ENCODE measurements at regions not wholly inside any gene's neighbourhood (a gene's known extent, or its start where the extent isn't known, plus 50 kb on each side); places are given as distances from the start of the nearest gene placed in this dataset.

DNA sequence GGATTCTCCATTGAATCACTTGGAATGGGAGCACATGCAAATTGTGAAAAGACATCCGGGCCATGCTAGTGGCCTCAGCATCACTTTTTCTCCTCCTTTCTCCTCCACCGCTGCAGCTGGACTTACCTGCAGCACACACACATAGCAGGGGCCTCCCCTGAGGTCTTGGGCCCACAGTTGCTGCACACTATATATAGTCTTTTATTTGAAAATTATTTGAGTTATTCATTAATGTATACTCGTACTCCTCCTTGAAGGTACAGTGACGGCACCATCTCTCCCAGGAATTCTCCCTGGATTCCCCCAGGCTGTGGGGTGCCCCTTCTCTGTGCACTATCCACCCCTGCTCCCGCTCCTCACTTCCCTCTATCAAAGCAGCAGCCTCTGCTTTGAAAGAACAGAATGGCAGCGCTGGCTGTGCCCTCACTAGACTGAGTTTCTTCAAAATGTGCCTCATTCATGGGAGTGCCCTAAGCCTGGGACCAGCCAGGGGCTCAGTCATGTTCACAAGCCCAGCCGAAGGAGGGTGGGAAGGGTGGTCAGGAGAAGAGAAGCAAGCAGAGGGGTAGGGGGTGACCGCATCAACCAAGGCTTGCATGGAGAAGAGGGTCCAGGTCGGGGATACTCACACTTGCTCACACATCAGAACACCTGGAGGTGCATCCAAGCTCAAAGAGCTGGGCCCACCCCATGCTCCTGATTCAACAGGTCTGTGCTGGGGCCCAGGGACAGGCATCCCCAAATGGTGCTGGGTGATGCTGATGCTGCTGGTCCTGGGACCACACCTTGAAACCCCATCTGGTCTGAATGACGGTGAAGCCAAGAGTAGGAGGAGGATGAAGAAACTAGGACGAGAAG is 156.2 kb upstream of the ZMIZ1 start (continued):
- TF ChIP-seq FOXM1 (IDR thresholded peaks at IDR 0.05; ENCODE audit: low read depth) = no peak
- no peak for TF ChIP-seq NFIC (IDR thresholded peaks at IDR 0.05; ENCODE audit: borderline replicate concordance)
- no peak for TF ChIP-seq TEAD4 (IDR thresholded peaks at IDR 0.05; ENCODE audit: borderline replicate concordance, insufficient read depth)
- no peak for TF ChIP-seq RAD21 (IDR thresholded peaks at IDR 0.05; ENCODE audit: low read length)
- no peak for TF ChIP-seq POLR2AphosphoS5 (IDR thresholded peaks at IDR 0.05; ENCODE audit: low read depth, low read length)

DNA sequence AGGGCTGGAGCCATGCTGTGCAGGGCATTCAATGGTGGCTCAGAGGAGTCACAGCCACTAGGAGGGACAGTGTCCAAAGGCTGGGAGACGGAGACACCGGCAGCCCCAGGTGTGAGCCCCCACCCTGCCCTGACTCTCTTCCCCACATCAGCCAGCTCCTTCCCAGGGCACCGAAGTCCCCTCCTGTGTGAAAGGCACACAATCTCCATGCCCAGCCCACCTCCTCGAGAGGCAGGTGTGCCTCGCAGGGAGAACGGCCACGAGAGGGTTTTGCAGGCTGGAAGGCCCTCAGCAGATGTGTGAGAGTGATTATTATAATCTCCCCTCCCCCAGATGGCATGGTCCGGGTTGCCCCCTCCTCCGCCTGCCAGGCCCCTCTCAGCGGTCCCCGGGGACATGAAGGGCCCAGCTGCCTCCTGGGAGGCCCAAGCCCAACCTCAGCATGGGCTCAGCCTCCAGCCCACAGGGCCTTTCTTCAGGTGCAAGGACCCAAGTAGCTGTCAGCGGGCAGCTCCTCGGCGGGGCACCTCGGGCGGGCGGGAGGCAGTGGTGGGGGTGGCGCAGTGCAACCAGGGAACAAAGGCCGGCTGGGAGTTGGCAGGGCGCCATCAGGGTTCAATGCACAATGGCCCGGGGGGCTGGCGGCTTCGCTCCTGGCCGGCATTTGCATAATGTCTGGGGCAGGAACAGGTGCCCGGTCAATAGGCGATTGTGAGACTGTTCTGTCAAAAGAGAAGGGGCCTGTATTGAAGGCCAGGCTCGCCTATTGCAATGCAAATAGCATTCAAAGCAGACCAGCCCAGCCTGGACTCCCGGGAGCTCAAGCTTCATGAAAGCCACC is 155.3 kb upstream of the ZMIZ1 start:
- no peaks in the 10 kb centered on the region for H4K20me1 ChIP-seq (ENCODE audit: insufficient read depth)
- CTCF ChIA-PET = interaction anchor here (0.7 to 1.0 kb wide), 3 partner anchors 13 to 702 kb away, joined by 3 read pairs; no protein-coding TSS in a partner anchor

DNA sequence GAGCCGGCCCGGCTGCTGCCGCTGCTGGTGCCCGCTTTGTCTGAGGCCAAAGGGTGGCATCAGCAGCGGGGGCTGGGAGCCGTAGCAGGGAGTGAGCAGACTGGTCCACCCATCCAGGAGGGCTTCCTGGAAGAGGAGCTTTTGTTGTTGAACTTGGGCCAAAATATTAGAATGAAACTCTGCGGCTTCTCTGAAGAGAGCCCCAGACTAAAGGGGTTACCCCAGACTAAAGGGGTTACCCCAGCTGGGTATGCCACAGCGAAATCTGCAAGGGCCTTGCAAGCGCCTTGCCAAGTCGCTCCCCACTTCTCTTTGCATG is 154.7 kb upstream of the ZMIZ1 start:
- Histone ChIP-seq H3K36me3 (replicated peaks in 1 of 2; ENCODE audit: control insufficient read depth in 1 of 2, insufficient read depth in 2 of 2, low read length in 1 of 2) (no peaks in the 10 kb centered on the region), H2AFZ (ENCODE audit: low read depth) (no peak overlapping the region), H3K4me2 (no peak overlapping the region), H3K27me3 (ENCODE audit: insufficient read depth) (no peaks in the 10 kb centered on the region), H3K9me3 (no peaks in the 10 kb centered on the region), H3F3A (replicated peaks; ENCODE audit: insufficient read depth) (no peaks in the 10 kb centered on the region), H3K4me1 (ENCODE audit: control insufficient read depth in 1 of 2, insufficient read depth in 2 of 2, low read depth in 1 of 2, low read length in 1 of 2) (peaks cover 0 to 10% of the 10 kb centered on the region in 2 experiments; a peak in 1 of 4 replicates), H3K27ac (ENCODE audit: low read depth in 2 of 2, low read length in 1 of 2) (no peak overlapping the region), H3K79me2 (ENCODE audit: insufficient read depth) (no peaks in the 10 kb centered on the region), H3K4me3 (ENCODE audit: low read depth in 2 of 2, low read length in 1 of 2) (no peak overlapping the region), H3K9me2 (no peaks in the 10 kb centered on the region), H4K20me1 (ENCODE audit: insufficient read depth) (no peaks in the 10 kb centered on the region), H3K9ac (no peak overlapping the region)
- ChIA-PET CTCF (interaction anchor here (0.8 to 1.3 kb wide), 3 partner anchors 13 to 61 kb away, joined by 3 read pairs; no protein-coding TSS in a partner anchor), POLR2A (no interaction called here)
- DNase-seq = no peak
- 87% methylated on average over 10 of the region's 10 CpGs for WGBS (ENCODE audit: low lambda C conversion rate)
- TF ChIP-seq GATA2 (CRISPR knock-in tag; IDR thresholded peaks at IDR 0.05) (no peak), EZH2phosphoT487 (IDR thresholded peaks at IDR 0.05; ENCODE audit: borderline replicate concordance, low read depth) (no peak), RCOR1 (IDR thresholded peaks at IDR 0.05; ENCODE audit: low read length) (no peak), TAF1 (IDR thresholded peaks at IDR 0.05; ENCODE audit: borderline replicate concordance, low read depth, low read length) (no peak), FOSL2 (IDR thresholded peaks at IDR 0.05; ENCODE audit: borderline replicate concordance, low read depth) (no peak), EP300 (IDR thresholded peaks at IDR 0.05; ENCODE audit: borderline replicate concordance in 1 of 2, low read depth in 1 of 2, low read length in 1 of 2) (no peak), FOXM1 (IDR thresholded peaks at IDR 0.05; ENCODE audit: low read depth) (no peak), MXI1 (IDR thresholded peaks at IDR 0.05; ENCODE audit: low read depth, low read length) (no peak), NRF1 (IDR thresholded peaks at IDR 0.05; ENCODE audit: low read depth, low read length) (no peak), RAD21 (IDR thresholded peaks at IDR 0.05; ENCODE audit: low read length) (no peak), MEF2A (IDR thresholded peaks at IDR 0.05; ENCODE audit: borderline replicate concordance, low read depth) (no peak), ELF1 (IDR thresholded peaks at IDR 0.05) (no peak), YY1 (IDR thresholded peaks at IDR 0.05; ENCODE audit: low read depth) (no peak), TEAD4 (IDR thresholded peaks at IDR 0.05; ENCODE audit: borderline replicate concordance, insufficient read depth) (no peak), NFIC (IDR thresholded peaks at IDR 0.05; ENCODE audit: borderline replicate concordance) (no peak), GABPA (IDR thresholded peaks at IDR 0.05; ENCODE audit: low read depth) (no peak)
- TF ChIP-seq, protein P1, sequence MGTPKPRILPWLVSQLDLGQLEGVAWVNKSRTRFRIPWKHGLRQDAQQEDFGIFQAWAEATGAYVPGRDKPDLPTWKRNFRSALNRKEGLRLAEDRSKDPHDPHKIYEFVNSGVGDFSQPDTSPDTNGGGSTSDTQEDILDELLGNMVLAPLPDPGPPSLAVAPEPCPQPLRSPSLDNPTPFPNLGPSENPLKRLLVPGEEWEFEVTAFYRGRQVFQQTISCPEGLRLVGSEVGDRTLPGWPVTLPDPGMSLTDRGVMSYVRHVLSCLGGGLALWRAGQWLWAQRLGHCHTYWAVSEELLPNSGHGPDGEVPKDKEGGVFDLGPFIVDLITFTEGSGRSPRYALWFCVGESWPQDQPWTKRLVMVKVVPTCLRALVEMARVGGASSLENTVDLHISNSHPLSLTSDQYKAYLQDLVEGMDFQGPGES (IDR thresholded peaks at IDR 0.05; ENCODE audit: low read depth, low read length) = no peak

More for the DNA sequence above, 155.3 kb upstream of the ZMIZ1 start:
- Histone ChIP-seq H3K4me3 (ENCODE audit: low read depth in 2 of 2, low read length in 1 of 2) (no peak overlapping the region), H3K9ac (no peak overlapping the region), H3K9me2 (no peaks in the 10 kb centered on the region), H3K4me2 (no peak overlapping the region), H3K4me1 (ENCODE audit: control insufficient read depth in 1 of 2, insufficient read depth in 2 of 2, low read depth in 1 of 2, low read length in 1 of 2) (peaks cover 0 to 10% of the 10 kb centered on the region in 2 experiments; a peak in 1 of 4 replicates), H3K9me3 (no peaks in the 10 kb centered on the region), H3K27ac (ENCODE audit: low read depth in 2 of 2, low read length in 1 of 2) (no peak overlapping the region; a peak in 1 of 4 replicates), H3F3A (replicated peaks; ENCODE audit: insufficient read depth) (no peaks in the 10 kb centered on the region), H3K79me2 (ENCODE audit: insufficient read depth) (no peaks in the 10 kb centered on the region), H3K27me3 (ENCODE audit: insufficient read depth) (no peaks in the 10 kb centered on the region), H2AFZ (ENCODE audit: low read depth) (no peak overlapping the region), H3K36me3 (replicated peaks in 1 of 2; ENCODE audit: control insufficient read depth in 1 of 2, insufficient read depth in 2 of 2, low read length in 1 of 2) (no peaks in the 10 kb centered on the region)
- POLR2A ChIA-PET = no interaction called here
- TF ChIP-seq, protein P2, sequence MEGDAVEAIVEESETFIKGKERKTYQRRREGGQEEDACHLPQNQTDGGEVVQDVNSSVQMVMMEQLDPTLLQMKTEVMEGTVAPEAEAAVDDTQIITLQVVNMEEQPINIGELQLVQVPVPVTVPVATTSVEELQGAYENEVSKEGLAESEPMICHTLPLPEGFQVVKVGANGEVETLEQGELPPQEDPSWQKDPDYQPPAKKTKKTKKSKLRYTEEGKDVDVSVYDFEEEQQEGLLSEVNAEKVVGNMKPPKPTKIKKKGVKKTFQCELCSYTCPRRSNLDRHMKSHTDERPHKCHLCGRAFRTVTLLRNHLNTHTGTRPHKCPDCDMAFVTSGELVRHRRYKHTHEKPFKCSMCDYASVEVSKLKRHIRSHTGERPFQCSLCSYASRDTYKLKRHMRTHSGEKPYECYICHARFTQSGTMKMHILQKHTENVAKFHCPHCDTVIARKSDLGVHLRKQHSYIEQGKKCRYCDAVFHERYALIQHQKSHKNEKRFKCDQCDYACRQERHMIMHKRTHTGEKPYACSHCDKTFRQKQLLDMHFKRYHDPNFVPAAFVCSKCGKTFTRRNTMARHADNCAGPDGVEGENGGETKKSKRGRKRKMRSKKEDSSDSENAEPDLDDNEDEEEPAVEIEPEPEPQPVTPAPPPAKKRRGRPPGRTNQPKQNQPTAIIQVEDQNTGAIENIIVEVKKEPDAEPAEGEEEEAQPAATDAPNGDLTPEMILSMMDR (IDR thresholded peaks at IDR 0.05) = no peak
- TF ChIP-seq MXI1 (IDR thresholded peaks at IDR 0.05; ENCODE audit: low read depth, low read length) (no peak), POLR2AphosphoS5 (IDR thresholded peaks at IDR 0.05; ENCODE audit: low read depth, low read length) (no peak), GATA2 (CRISPR knock-in tag; IDR thresholded peaks at IDR 0.05) (no peak), CHD2 (IDR thresholded peaks at IDR 0.05; ENCODE audit: low read length, partially characterized antibody) (no peak)
- DNase-seq = peak; percentile 51
- 89% methylated on average over 22 of the region's 28 CpGs for WGBS (ENCODE audit: low lambda C conversion rate)
